CD14-positive monocyte (primary cell): ENCODE measurements at regions not wholly inside any gene's neighbourhood (a gene's known extent, or its start where the extent isn't known, plus 50 kb on each side); places are given as distances from the start of the nearest gene placed in this dataset.

Source experiments
- DNase-seq, 3 donors: peaks; one replicate each; pipeline ENCODE4 v3.0.0-alpha.2; 2011 to 2022
- H2AFZ ChIP-seq: 2 replicates; pipeline ENCODE4 v1.6.0; 2012; ENCODE audit warnings: mild to moderate bottlenecking, low read depth, low read length, inconsistent platforms; ENCODE audit not compliant: insufficient read depth, poor library complexity, severe bottlenecking
- H3K27ac ChIP-seq, 2 donors: 1 replicate in 1 of 2; 2 replicates in 1 of 2; pipeline ENCODE4 v1.5.1; 2012 to 2013; ENCODE audit warnings: low read length in 2 of 2, control low read depth in 1 of 2, inconsistent platforms in 1 of 2, low read depth in 1 of 2, mild to moderate bottlenecking in 1 of 2
- H3K27me3 ChIP-seq, 2 donors: one replicate each; pipeline versions ENCODE4 v1.6.0 to v1.6.1; 2011 to 2013; ENCODE audit warnings: low read length in 2 of 2; ENCODE audit not compliant: control insufficient read depth in 2 of 2, insufficient read depth in 2 of 2
- H3K36me3 ChIP-seq, 2 donors: replicated peaks in 1 of 2; 1 replicate in 1 of 2; 2 replicates in 1 of 2; pipeline versions ENCODE4 v1.5.1 to v1.6.1; 2012 to 2013; ENCODE audit warnings: low read length in 2 of 2, control low read depth in 1 of 2, inconsistent platforms in 1 of 2, mild to moderate bottlenecking in 1 of 2; ENCODE audit not compliant: insufficient read depth in 2 of 2, control insufficient read depth in 1 of 2
- H3K4me1 ChIP-seq, 2 donors: 1 replicate in 1 of 2; 2 replicates in 1 of 2; pipeline versions ENCODE4 v1.5.1 to v1.6.1; 2012 to 2013; ENCODE audit warnings: low read length in 2 of 2, control low read depth in 1 of 2, inconsistent platforms in 1 of 2, mild to moderate bottlenecking in 1 of 2, moderate library complexity in 1 of 2; ENCODE audit not compliant: insufficient read depth in 2 of 2, control insufficient read depth in 1 of 2
- H3K4me2 ChIP-seq: replicated peaks from 2 replicates; pipeline ENCODE3; 2012; ENCODE audit warnings: low read length, moderate library complexity, mild to moderate bottlenecking; ENCODE audit not compliant: poor library complexity, severe bottlenecking; ENCODE audit errors: extremely low read depth
- H3K4me3 ChIP-seq, 3 experiments: fragments of 200-600 bp in 1 of 3; sonication (generic) in 1 of 3; replicated peaks in 1 of 3; 1 replicate in 2 of 3; 2 replicates in 1 of 3; pipeline ENCODE4 v1.5.1; 2011 to 2013; ENCODE audit warnings: low read length in 3 of 3, mild to moderate bottlenecking in 3 of 3, control low read depth in 2 of 3, low read depth in 2 of 3, inconsistent platforms in 1 of 3, moderate library complexity in 1 of 3
- H3K79me2 ChIP-seq: 2 replicates; pipeline ENCODE4 v1.6.0; 2012; ENCODE audit warnings: mild to moderate bottlenecking, control low read depth, inconsistent platforms, low read length, moderate library complexity; ENCODE audit not compliant: insufficient read depth
- H3K9ac ChIP-seq: 2 replicates; pipeline ENCODE4 v1.6.0; 2017; ENCODE audit warnings: low read length, mild to moderate bottlenecking; ENCODE audit not compliant: insufficient read depth, poor library complexity, severe bottlenecking
- H3K9me3 ChIP-seq, 2 donors: replicated peaks in 1 of 2; 1 replicate in 1 of 2; 2 replicates in 1 of 2; pipeline versions ENCODE4 v1.5.1 to v1.6.1; 2012 to 2013; ENCODE audit warnings: low read length in 2 of 2, control low read depth in 1 of 2; ENCODE audit not compliant: control insufficient read depth in 1 of 2, insufficient read depth in 1 of 2
- H4K20me1 ChIP-seq: 2 replicates; pipeline ENCODE4 v1.6.0; 2012; ENCODE audit warnings: mild to moderate bottlenecking, low read length, control low read depth, moderate library complexity; ENCODE audit not compliant: insufficient read depth
- H3K27ac Mint-ChIP-seq, 7 donors: one replicate each; pipeline ENCODE4 v1.8.0; 2020; ENCODE audit warnings: mild to moderate bottlenecking in 7 of 7, mixed read lengths in 7 of 7, moderate library complexity in 6 of 7, inconsistent platforms in 2 of 7
- H3K27me3 Mint-ChIP-seq, 3 donors: one replicate each; pipeline ENCODE4 v1.8.0; 2021 to 2022; ENCODE audit warnings: low read depth in 3 of 3, mild to moderate bottlenecking in 3 of 3, mixed read lengths in 3 of 3, moderate library complexity in 3 of 3, inconsistent platforms in 1 of 3
- H3K36me3 Mint-ChIP-seq, 2 donors: one replicate each; pipeline ENCODE4 v1.8.0; 2020; ENCODE audit warnings: mixed read lengths in 2 of 2, inconsistent platforms in 1 of 2, mild to moderate bottlenecking in 1 of 2
- H3K4me1 Mint-ChIP-seq: one replicate; pipeline ENCODE4 v1.8.0; 2020; ENCODE audit warnings: mild to moderate bottlenecking, mixed read lengths
- H3K4me3 Mint-ChIP-seq, 2 donors: one replicate each; pipeline ENCODE4 v1.8.0; 2020; ENCODE audit warnings: mild to moderate bottlenecking in 2 of 2, mixed read lengths in 2 of 2, moderate library complexity in 1 of 2
- H3K9me3 Mint-ChIP-seq, 7 donors: one replicate each; pipeline ENCODE4 v1.8.0; 2020 to 2022; ENCODE audit warnings: mixed read lengths in 7 of 7, mild to moderate bottlenecking in 6 of 7, moderate library complexity in 6 of 7, inconsistent platforms in 2 of 7
- CTCF ChIP-seq: fragments of 200-600 bp; IDR thresholded peaks from one replicate; pipeline ENCODE4 v1.8.0; 2022; ENCODE audit warnings: antibody characterized with exemption, mild to moderate bottlenecking
- WGBS: methylation state at CpG from one replicate; pipeline ENCODE4 v1.1.5; 2013; ENCODE audit warnings: missing lambda C conversion rate; ENCODE audit not compliant: insufficient coverage; 5-methylcytosine and 5-hydroxymethylcytosine counted together
- intact Hi-C, 2 donors: fragments of 100-400 bp; cut with micrococcal nuclease; formaldehyde crosslinking; loops; one replicate each; pipeline versions ENCODE4 v1.15.0 to v1.15.1; 2023

DNA sequence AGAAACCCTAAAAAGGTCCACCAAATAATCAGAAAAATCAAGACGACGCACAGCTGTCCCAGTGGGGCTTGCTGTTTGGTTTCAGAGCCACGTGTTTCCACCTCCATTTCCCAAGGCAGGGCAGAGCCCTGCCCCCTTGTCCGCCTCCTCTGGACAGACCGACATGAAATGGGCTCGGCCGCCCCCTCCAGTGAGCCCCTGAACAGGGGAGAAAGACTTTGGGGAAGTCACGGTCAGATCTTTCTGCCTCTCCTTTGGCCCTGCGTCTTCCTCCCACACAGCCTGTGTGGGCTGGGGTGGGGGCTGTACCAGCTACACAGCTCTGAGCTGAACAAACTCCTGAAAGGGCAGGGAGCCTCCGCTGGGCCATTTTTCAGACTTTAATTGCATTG, 230.7 kb downstream of the ENGASE start:
- Histone ChIP-seq H3K36me3 (no peaks in the 10 kb centered on the region), H3K27me3 (peaks cover 0 to 12% of the 10 kb centered on the region in 2 donors), H3K9ac (no peak overlapping the region), H3K79me2 (no peaks in the 10 kb centered on the region), H3K27ac (no peak overlapping the region), H2AFZ (no peak overlapping the region), H3K4me3 (no peak overlapping the region), H4K20me1 (no peaks in the 10 kb centered on the region), H3K4me1 (no peaks in the 10 kb centered on the region), H3K4me2 (no peak overlapping the region), H3K9me3 (no peaks in the 10 kb centered on the region)
- intact Hi-C loops = no loop called here
- WGBS = 21% methylated on average over 3 of the region's 10 CpGs
- H3K27me3 Mint-ChIP-seq = peaks cover 9 to 28% (median 28%) of the 10 kb centered on the region in 3 donors
- H3K36me3 Mint-ChIP-seq = no peaks in the 10 kb centered on the region
- H3K4me1 Mint-ChIP-seq = no peaks in the 10 kb centered on the region
- H3K27ac Mint-ChIP-seq = no peak overlapping the region
- no peaks in the 10 kb centered on the region for H3K9me3 Mint-ChIP-seq
- TF ChIP-seq CTCF = no peak
- no peak for DNase-seq
- H3K4me3 Mint-ChIP-seq = no peak overlapping the region

- Mint-ChIP-seq H3K27me3 (peaks cover 9 to 28% (median 26%) of the 10 kb centered on the region in 3 donors), H3K4me1 (no peaks in the 10 kb centered on the region), H3K27ac (no peak overlapping the region), H3K36me3 (no peaks in the 10 kb centered on the region), H3K4me3 (no peak overlapping the region), H3K9me3 (no peaks in the 10 kb centered on the region)
- Histone ChIP-seq H3K36me3 (no peaks in the 10 kb centered on the region), H3K4me2 (no peak overlapping the region), H3K4me1 (no peaks in the 10 kb centered on the region), H4K20me1 (no peaks in the 10 kb centered on the region), H3K27ac (no peak overlapping the region), H3K9me3 (no peaks in the 10 kb centered on the region), H3K79me2 (no peaks in the 10 kb centered on the region), H2AFZ (no peak overlapping the region), H3K4me3 (no peak overlapping the region), H3K9ac (no peak overlapping the region), H3K27me3 (peaks cover 0 to 12% of the 10 kb centered on the region in 2 donors)
- no peak for TF ChIP-seq CTCF
- intact Hi-C loops = no loop called here
- WGBS = 26% methylated on average over 11 of the region's 13 CpGs
- no peak for DNase-seq
Measured at GRCh38 chr17:79304884-79305283, 230.3 kb downstream of the ENGASE start.
